Dedifferentiated amniotic fluid mesenchymal stem cell (primary cell): ENCODE measurements at regions not wholly inside any gene's neighbourhood (a gene's known extent, or its start where the extent isn't known, plus 50 kb on each side); places are given as distances from the start of the nearest gene placed in this dataset.
"Not testable (repeated sequence)": the region's sequence is repeated elsewhere in the genome, so short reads cannot be mapped to it uniquely, and the experiment has no call there.

Source experiments
- DNase-seq: peaks from one replicate; pipeline ENCODE4 v3.0.0-alpha.2; 2016; ENCODE audit errors: extremely low spot score

DNA sequence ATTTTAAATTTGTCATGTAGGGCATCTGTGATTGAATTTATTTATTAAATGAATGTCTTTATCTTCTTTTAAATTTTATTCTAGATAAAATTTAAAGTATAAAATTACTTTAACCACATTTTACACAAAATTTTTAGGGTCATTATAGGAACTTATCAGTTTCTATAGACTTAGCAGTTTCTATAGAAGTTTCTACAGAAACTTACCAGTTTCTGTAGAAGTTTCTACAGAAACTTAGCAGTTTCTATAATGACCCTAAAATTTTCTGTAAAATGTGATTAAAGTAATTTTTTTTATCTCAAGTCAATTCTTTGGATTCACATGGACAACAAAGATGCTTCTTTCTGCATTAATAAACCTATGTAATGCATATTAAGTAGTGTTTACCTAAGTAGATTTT, 565.9 kb upstream of the TECRL start:
- DNase-seq, result no peak

DNA sequence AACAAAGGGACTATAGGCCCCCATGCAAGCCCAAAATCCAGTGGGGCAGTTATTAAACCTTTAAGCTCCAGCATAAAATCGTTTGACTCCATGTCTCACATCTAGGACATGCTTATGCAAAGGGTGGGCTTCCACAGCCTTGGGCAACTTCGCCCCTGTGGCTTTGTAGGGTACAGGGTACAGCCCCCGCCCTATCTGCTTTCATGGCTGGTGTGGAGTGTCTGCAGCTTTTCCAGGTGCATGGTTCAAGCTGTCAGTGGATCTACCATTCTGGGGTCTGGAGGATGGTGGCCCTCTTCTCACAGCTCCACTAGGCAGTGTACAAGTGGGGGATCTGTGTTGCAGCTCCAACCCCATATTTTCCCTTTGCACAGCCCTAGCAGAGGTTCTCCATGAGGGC, 559.8 kb upstream of the TECRL start:
- DNase-seq, result no peak

DNA sequence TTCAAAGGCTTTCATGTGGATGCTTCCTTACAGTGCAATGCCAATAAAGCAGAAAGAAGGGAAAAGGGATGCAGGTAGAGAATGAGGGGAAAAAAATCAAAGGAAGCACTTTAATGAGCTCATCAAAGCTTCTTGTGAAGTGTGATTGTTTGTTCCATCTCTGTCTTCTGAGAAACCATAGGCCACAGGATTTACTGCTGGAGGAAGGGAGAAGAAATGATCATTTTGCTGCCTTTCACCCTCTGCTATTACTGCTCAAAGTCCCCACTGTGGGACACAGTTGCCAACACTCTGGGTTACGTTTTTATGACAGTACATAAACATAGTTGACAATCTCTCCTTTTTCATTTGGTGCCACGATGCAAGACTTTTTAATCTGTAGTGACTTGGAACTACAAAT, 558.0 kb upstream of the TECRL start:
- no peak for DNase-seq

- no peak for DNase-seq
These were observed 551.3 kb upstream of the TECRL start for GRCh38 chr4:64960516-64960915.

- DNase-seq, result peak; percentile 30
These were observed 531.4 kb upstream of the TECRL start for GRCh38 chr4:64940698-64941097.

DNA sequence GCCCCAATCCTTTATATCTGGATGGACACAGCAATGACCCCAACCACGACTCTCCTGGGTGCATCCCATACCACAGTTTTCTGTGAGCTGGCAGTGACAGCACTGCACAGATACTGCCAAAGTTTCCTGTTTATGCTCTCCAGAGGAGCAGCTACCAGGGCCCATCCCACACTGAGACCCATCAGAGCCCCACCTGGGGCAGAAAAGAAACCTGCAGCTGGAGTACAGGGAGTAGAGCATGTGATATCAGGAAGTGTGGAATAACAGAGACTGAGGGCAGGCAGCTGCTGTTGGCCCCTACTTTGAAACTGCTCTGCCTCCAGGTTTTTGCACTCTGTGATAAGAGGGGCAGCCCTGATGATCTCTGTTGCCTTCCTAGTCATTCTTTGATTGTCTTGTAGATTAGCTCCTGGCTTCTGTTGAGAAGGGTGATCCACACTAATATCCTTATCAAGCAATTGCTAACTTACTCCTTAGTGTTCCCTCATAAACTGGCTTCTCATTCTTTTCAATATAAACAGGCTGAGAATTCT, 526.3 kb upstream of the TECRL start:
- no peak for DNase-seq

GRCh38 chr4:64911846-64912245, 502.6 kb upstream of the TECRL start:
- DNase-seq, result no peak

GRCh38 chr4:64903986-64904385, 494.7 kb upstream of the TECRL start:
- DNase-seq, result no peak

- DNase-seq, result peak; percentile 71
These were observed 490.3 kb upstream of the TECRL start for GRCh38 chr4:64899563-64899962.

DNA sequence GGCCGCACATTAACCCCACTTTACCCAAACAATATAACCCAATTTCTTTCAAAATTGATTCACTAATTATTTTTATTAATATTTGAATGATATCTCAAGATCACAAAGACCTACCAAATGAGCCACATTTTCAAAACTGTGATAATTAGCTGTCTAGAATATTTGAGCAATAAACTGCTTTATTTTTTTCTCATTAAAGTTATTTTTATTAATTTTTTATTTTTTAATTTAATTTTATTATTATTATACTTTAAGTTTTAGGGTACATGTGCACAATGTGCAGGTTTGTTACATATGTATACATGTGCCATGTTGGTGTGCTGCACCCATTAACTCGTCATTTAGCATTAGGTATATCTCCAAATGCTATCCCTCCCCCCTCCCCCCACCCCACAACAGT, 489.8 kb upstream of the TECRL start:
- not testable (repeated sequence) for DNase-seq

DNA sequence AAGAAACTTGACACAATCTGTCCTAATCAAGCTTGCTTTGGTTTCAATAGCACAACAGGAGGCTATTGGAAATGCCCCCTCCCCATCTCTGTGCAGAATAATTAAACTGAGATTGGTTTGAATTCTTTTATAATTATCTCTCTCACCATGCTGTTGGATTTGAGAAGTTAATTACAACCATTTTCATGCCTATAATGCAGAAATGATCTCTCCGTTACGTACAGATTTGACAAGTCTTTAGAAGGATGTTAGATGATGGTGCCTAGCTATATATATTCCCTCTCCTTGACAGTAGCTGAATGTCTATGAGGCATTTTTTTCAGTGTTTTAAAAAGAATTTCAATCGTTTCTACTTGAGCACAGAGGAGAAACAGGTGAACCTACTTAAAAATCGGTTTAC, 488.4 kb upstream of the TECRL start:
- DNase-seq, result no peak

GRCh38 chr4:64895031-64895430, 485.8 kb upstream of the TECRL start:
- no peak for DNase-seq

DNA sequence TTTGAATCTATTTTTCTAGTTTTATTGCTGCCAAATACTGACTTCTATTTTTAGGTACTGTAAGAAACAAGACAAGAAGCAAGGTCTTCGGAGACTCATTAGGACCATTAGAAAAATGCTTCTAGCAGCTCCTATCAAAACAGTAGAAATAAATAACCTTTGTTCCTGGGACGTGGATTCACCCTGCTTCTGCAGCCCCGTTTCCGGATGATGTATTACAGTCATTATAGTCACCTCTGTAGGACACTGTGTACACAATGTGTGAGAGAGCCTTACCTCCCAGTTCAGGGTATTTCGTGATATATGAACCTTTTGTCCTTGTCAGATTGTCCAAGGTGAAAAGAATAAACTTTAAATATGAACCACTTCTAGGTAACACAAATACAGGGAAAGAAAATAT, 484.0 kb upstream of the TECRL start:
- no peak for DNase-seq

- no peak for DNase-seq
These were observed 480.8 kb upstream of the TECRL start for GRCh38 chr4:64889906-64890610.

- DNase-seq, result no peak
These were observed 474.0 kb upstream of the TECRL start for GRCh38 chr4:64883087-64883807.

- DNase-seq, result no peak
These were observed 473.2 kb upstream of the TECRL start for GRCh38 chr4:64882311-64883086.

- no peak for DNase-seq
These were observed 471.3 kb upstream of the TECRL start for GRCh38 chr4:64880557-64880956.

DNA sequence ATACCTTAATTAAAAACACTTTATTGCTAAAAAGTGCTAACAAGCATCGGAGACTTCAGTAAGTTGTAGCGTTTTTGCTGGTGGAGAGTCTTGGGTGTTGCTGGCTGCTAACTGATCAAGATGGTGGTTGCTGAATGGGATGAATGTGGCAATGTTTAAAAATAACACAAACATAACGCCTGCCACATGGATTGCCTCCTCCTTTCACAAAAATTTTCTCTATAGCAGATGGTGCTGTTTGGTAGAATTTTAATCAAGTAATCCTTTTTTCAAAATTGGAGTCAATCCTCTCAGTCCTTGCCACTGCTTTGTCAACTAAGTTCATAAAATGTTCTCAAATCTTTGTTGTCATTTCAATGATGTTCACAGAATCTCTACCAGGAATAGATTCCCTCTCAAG, 466.8 kb upstream of the TECRL start:
- no peak for DNase-seq

GRCh38 chr4:64870558-64870957, 461.3 kb upstream of the TECRL start:
- DNase-seq, result no peak

DNA sequence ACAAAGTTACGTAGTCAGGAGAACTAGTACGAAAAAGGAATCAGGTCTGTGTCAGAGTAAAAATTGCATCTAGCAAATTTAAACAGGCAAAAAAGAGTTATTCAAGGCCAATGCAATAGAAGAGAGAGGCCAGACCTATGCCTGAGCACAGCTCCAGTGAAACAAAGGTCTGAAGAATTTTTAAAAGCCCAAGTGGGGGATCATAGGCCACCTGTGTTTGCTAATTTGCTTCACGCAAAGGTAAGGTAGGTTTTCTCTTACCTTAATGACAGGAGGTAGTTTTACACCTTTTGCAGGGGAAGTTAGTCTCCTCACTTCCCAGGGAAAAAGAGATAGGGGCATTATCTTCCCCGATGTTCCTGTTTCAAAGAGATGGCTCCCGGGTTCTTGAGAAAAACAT, 448.6 kb upstream of the TECRL start:
- DNase-seq, result no peak

- DNase-seq, result no peak
These were observed 447.9 kb upstream of the TECRL start for GRCh38 chr4:64857198-64857597.

DNA sequence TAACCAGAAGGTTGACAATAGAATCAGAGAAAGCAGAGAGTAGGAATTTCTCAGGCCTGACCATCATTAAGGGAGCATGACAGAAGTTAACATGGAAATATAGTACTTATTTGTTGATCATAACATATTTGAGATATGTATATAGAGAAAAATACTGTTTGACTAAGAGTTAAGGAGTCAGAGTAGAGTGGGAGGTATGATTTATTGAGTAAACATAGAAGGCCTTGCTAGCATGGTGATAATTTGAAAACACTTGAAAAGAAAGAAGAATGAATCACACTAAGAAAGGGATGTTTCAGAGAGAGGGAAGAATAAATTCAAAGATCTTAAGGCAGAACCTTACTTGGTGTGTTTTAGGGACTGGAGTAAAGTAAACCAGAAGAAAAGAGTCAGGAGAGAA, 437.2 kb upstream of the TECRL start:
- DNase-seq, result no peak

GRCh38 chr4:64829749-64830148, 420.5 kb upstream of the TECRL start:
- no peak for DNase-seq
